ENCODE measurements at regions not wholly inside any gene's neighbourhood (a gene's known extent, or its start where the extent isn't known, plus 50 kb on each side); places are given as distances from the start of the nearest gene placed in this dataset.

- no peak for TF ChIP-seq FOXM1 (IDR thresholded peaks at IDR 0.05; ENCODE audit: borderline replicate concordance)
- TF ChIP-seq FOXA1 (IDR thresholded peaks at IDR 0.05), result no peak
- no peak for TF ChIP-seq PKNOX1 (IDR thresholded peaks at IDR 0.05)
- TF ChIP-seq HDGF (IDR thresholded peaks at IDR 0.05; ENCODE audit: borderline replicate concordance), result no peak
- TF ChIP-seq L3MBTL2 (conservative IDR thresholded peaks at IDR 0.05), result no peak
- TF ChIP-seq TARDBP (IDR thresholded peaks at IDR 0.05), result no peak
- TF ChIP-seq ZNF384 (IDR thresholded peaks at IDR 0.05), result no peak
Measured at GRCh38 chr2:493228-493627, 184.0 kb downstream of the TMEM18 start.

All from HEK293T (cell line).